IMR-90 (cell line): ENCODE measurements at regions not wholly inside any gene's neighbourhood (a gene's known extent, or its start where the extent isn't known, plus 50 kb on each side); places are given as distances from the start of the nearest gene placed in this dataset.
A peak's percentile ranks its signal among the peaks of the same experiment; 100 is the strongest.

ENCODE experiments used
- ATAC-seq: fragments of 200-7000 bp; cut with Tn5 transposase; 2 replicates; pipeline ENCODE4 v1.9.1; 2020; ENCODE audit warnings: low read depth, mild to moderate bottlenecking, moderate library complexity
- BruUV-seq: library from RNA; stranded (reverse); fragments of 400-500 nt; replicated peaks from 2 replicates; lab custom pipeline; 2021; lab: Mats Ljungman, UMichigan
- CTCF ChIA-PET: fragments of 300-600 bp; formaldehyde crosslinking; extraction: SDS; loops from one replicate; lab custom pipeline; 2021; ENCODE audit warnings: antibody characterized with exemption; lab: Yijun Ruan, JAX
- POLR2A ChIA-PET: fragments of 300-600 bp; sonication (Branson Sonifier 250); formaldehyde crosslinking; loops from one replicate; lab custom pipeline; 2022; ENCODE audit warnings: antibody characterized with exemption; ENCODE audit not compliant: unreplicated experiment; lab: Charles Lee
- DNase-seq: peaks from one replicate; pipeline ENCODE4 v3.0.0; 2013
- H2AFZ ChIP-seq: replicated peaks from 2 replicates; pipeline ENCODE3; 2013; ENCODE audit warnings: low read length, mild to moderate bottlenecking; ENCODE audit not compliant: poor library complexity
- H2AK5ac ChIP-seq: 2 replicates; pipeline ENCODE4 v1.6.1; 2013; ENCODE audit warnings: low read depth, low read length, inconsistent platforms
- H2AK9ac ChIP-seq: replicated peaks from 2 replicates; pipeline ENCODE3; 2013; ENCODE audit warnings: mild to moderate bottlenecking, low read depth, low read length, moderate library complexity; ENCODE audit not compliant: poor library complexity
- H2BK120ac ChIP-seq: 2 replicates; pipeline ENCODE4 v1.6.1; 2013; ENCODE audit warnings: low read depth, low read length, inconsistent platforms
- H2BK15ac ChIP-seq: 3 replicates; pipeline ENCODE4 v1.6.1; 2013; ENCODE audit warnings: low read depth, low read length, inconsistent platforms
- H2BK20ac ChIP-seq: 2 replicates; pipeline ENCODE4 v1.6.1; 2013; ENCODE audit warnings: low read depth, mild to moderate bottlenecking, inconsistent platforms, low read length, moderate library complexity
- H2BK5ac ChIP-seq: 2 replicates; pipeline ENCODE4 v1.6.1; 2013; ENCODE audit warnings: mild to moderate bottlenecking, low read depth, low read length, inconsistent platforms; ENCODE audit not compliant: poor library complexity, severe bottlenecking
- H3K14ac ChIP-seq: replicated peaks from 2 replicates; pipeline ENCODE4 v1.6.1; 2013; ENCODE audit warnings: low read depth, low read length, inconsistent platforms
- H3K18ac ChIP-seq: 2 replicates; pipeline ENCODE4 v1.6.1; 2013; ENCODE audit warnings: low read depth, low read length, control low read depth
- H3K23ac ChIP-seq: 2 replicates; pipeline ENCODE4 v1.6.1; 2013; ENCODE audit warnings: low read depth, low read length, inconsistent platforms
- H3K27ac ChIP-seq: 2 replicates; pipeline ENCODE4 v1.5.1; 2013; ENCODE audit warnings: mild to moderate bottlenecking, control low read depth, low read length; ENCODE audit not compliant: insufficient read depth
- H3K27me3 ChIP-seq: 2 replicates; pipeline ENCODE4 v1.6.1; 2013; ENCODE audit warnings: low read length; ENCODE audit not compliant: control insufficient read depth, insufficient read depth
- H3K36me3 ChIP-seq: 2 replicates; pipeline ENCODE4 v1.6.1; 2013; ENCODE audit warnings: low read length, mixed read lengths; ENCODE audit not compliant: control insufficient read depth, insufficient read depth
- H3K4ac ChIP-seq: 2 replicates; pipeline ENCODE4 v1.6.1; 2013; ENCODE audit warnings: low read depth, low read length, inconsistent platforms
- H3K4me1 ChIP-seq: 2 replicates; pipeline ENCODE4 v1.6.1; 2013; ENCODE audit warnings: low read length, mixed read lengths; ENCODE audit not compliant: control insufficient read depth, insufficient read depth
- H3K4me2 ChIP-seq: 2 replicates; pipeline ENCODE4 v1.6.1; 2013; ENCODE audit warnings: low read depth, mild to moderate bottlenecking, control low read depth, low read length, moderate library complexity
- H3K4me3 ChIP-seq: 2 replicates; pipeline ENCODE4 v1.5.1; 2013; ENCODE audit warnings: low read depth, mild to moderate bottlenecking, control low read depth, low read length, moderate library complexity; ENCODE audit not compliant: insufficient read depth
- H3K56ac ChIP-seq: 2 replicates; pipeline ENCODE4 v1.6.1; 2013; ENCODE audit warnings: low read length, inconsistent platforms; ENCODE audit not compliant: insufficient read depth; ENCODE audit errors: extremely low read depth
- H3K79me1 ChIP-seq, 2 experiments: 2 replicates each; pipeline ENCODE4 v1.6.1; 2013; ENCODE audit warnings: low read length in 2 of 2, inconsistent platforms in 1 of 2, low read depth in 1 of 2
- H3K9ac ChIP-seq: 2 replicates; pipeline ENCODE4 v1.6.1; 2013; ENCODE audit warnings: low read depth, low read length, control low read depth
- H3K9me1 ChIP-seq: 2 replicates; pipeline ENCODE4 v1.6.1; 2013; ENCODE audit warnings: low read length, inconsistent platforms; ENCODE audit not compliant: insufficient read depth
- H3K9me3 ChIP-seq: 2 replicates; pipeline ENCODE4 v1.6.1; 2013; ENCODE audit warnings: low read length; ENCODE audit not compliant: control insufficient read depth, insufficient read depth
- H4K20me1 ChIP-seq: 2 replicates; pipeline ENCODE4 v1.6.1; 2013; ENCODE audit warnings: low read length, inconsistent platforms; ENCODE audit not compliant: insufficient read depth
- H4K5ac ChIP-seq: 2 replicates; pipeline ENCODE4 v1.6.1; 2013; ENCODE audit warnings: mild to moderate bottlenecking, low read depth, low read length, control low read depth
- H4K8ac ChIP-seq, 2 experiments: 2 replicates each; pipeline ENCODE4 v1.6.1; 2013; ENCODE audit warnings: low read depth in 2 of 2, low read length in 2 of 2, control low read depth in 1 of 2, inconsistent platforms in 1 of 2
- H4K91ac ChIP-seq: 2 replicates; pipeline ENCODE4 v1.6.1; 2013; ENCODE audit warnings: low read depth, low read length, inconsistent platforms; ENCODE audit not compliant: insufficient read depth
- CEBPB ChIP-seq: IDR thresholded peaks from 2 replicates; pipeline ENCODE4 v1.6.1; 2012; ENCODE audit warnings: low read depth, low read length, improper control_type of control experiment
- RAD21 ChIP-seq: IDR thresholded peaks from 2 replicates; pipeline ENCODE4 v1.6.1; 2012; ENCODE audit warnings: low read length, improper control_type of control experiment
- RCOR1 ChIP-seq: IDR thresholded peaks from 2 replicates; pipeline ENCODE4 v1.6.1; 2012; ENCODE audit warnings: mild to moderate bottlenecking, low read length, improper control_type of control experiment; ENCODE audit not compliant: insufficient replicate concordance
- WGBS, 2 experiments: methylation state at CpG; one replicate each; pipeline versions ENCODE4 v1.1.5 to v1.1.7; 2013; ENCODE audit warnings: missing lambda C conversion rate in 2 of 2; ENCODE audit not compliant: insufficient read length in 1 of 2; ENCODE audit errors: extremely low coverage in 2 of 2; 5-methylcytosine and 5-hydroxymethylcytosine counted together
- dilution Hi-C: fragments of 300-500 bp; cut with HindIII; formaldehyde crosslinking; loops from one replicate; pipeline ENCODE4 v1.14.3; 2018; ENCODE audit warnings: low sequenced_read_pairs; ENCODE audit not compliant: unreplicated experiment
- in situ Hi-C: fragments of 300-500 bp; cut with MboI; formaldehyde crosslinking; loops from 3 replicates; pipeline ENCODE4 v1.14.3; 2019; ENCODE audit warnings: low sequenced_read_pairs, inconsistent platforms, mixed read lengths
- intact Hi-C: fragments of 100-400 bp; cut with micrococcal nuclease; formaldehyde crosslinking; loops from 2 replicates; pipeline ENCODE4 v1.10.0; 2022

DNA sequence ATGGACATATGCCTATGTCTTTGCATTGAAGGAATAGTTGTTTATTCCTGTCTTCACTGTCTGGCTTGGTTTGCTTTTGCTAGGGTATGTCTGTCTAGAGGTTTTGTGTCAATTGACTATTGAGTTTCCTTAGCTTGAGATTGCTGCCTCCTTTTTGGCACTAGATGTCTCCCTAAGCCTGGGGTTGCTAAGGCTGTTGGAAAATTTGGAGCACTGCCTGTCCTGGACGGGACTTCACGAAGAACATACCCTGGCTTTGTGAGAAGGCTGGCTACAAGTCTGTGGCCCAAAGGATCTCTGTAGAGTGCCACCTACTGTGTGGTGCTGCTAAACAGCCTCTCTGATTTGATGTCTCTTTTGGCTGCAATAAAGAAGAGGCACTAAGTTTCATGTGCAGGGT is 183.8 kb upstream of the NUDT10 start:
- intact Hi-C loops = loop anchor here (5.0 kb wide), 1 partner anchor 273 kb away; no protein-coding TSS in a partner anchor
- Histone ChIP-seq H3K4me3 (no peak overlapping the region), H3K9ac (no peak overlapping the region), H3K56ac (no peak overlapping the region), H2BK15ac (no peak overlapping the region), H3K36me3 (no peaks in the 10 kb centered on the region), H4K5ac (no peak overlapping the region), H2BK20ac (no peak overlapping the region), H3K14ac (no peak overlapping the region), H3K27ac (no peak overlapping the region), H3K4me1 (no peaks in the 10 kb centered on the region), H2BK120ac (no peak overlapping the region), H2AK5ac (no peak overlapping the region), H3K18ac (no peak overlapping the region), H4K8ac (no peak overlapping the region), H2AFZ (no peak overlapping the region), H3K9me3 (no peaks in the 10 kb centered on the region), H2BK5ac (no peak overlapping the region), H3K23ac (no peak overlapping the region), H3K4ac (no peak overlapping the region), H3K79me1 (no peaks in the 10 kb centered on the region), H4K91ac (no peak overlapping the region), H3K9me1 (no peaks in the 10 kb centered on the region), H2AK9ac (no peak overlapping the region), H3K27me3 (no peaks in the 10 kb centered on the region), H3K4me2 (no peak overlapping the region), H4K20me1 (no peaks in the 10 kb centered on the region)
- CTCF ChIA-PET = no interaction called here
- dilution Hi-C loops = no loop called here
- BruUV-seq = no TSS peak
- TF ChIP-seq CEBPB = no peak
- TF ChIP-seq RCOR1 = no peak
- peak; percentile 15; the same call in 1 of the 2 replicates for TF ChIP-seq RAD21
- DNase-seq (no peak), ATAC-seq (no peak)
- POLR2A ChIA-PET = no interaction called here
- in situ Hi-C loops = no loop called here
- no CpG with 5 or more reads among the region's 2 CpGs for WGBS, 2 experiments
